Left renal pelvis (tissue), 4 donors: ENCODE measurements at regions not wholly inside any gene's neighbourhood (a gene's known extent, or its start where the extent isn't known, plus 50 kb on each side); places are given as distances from the start of the nearest gene placed in this dataset.

ENCODE experiments used
- DNase-seq, 4 donors: peaks; one replicate each; pipeline ENCODE4 v3.0.0-alpha.2; 2013; ENCODE audit warnings: low read depth in 4 of 4, low spot score in 3 of 4

GRCh38 chr6:41404182-41404845, 68.9 kb downstream of the NCR2 start:
- DNase-seq: no peak

GRCh38 chr6:41405941-41406727, 70.7 kb downstream of the NCR2 start:
- no peak for DNase-seq

- no peak for DNase-seq
These were observed 71.5 kb downstream of the NCR2 start for GRCh38 chr6:41406728-41407489.

- no peak for DNase-seq
These were observed 73.2 kb downstream of the NCR2 start for GRCh38 chr6:41408576-41408975.

GRCh38 chr6:41408982-41409381, 73.6 kb downstream of the NCR2 start:
- no peak for DNase-seq

GRCh38 chr6:41409489-41409888, 74.1 kb downstream of the NCR2 start:
- no peak for DNase-seq

- DNase-seq: no peak
These were observed 76.6 kb downstream of the NCR2 start for GRCh38 chr6:41411961-41412360.

GRCh38 chr6:41413250-41413649, 77.8 kb downstream of the NCR2 start:
- no peak for DNase-seq

GRCh38 chr6:41416501-41416837, 81.1 kb downstream of the NCR2 start:
- no peak for DNase-seq

- DNase-seq: no peak
These were observed 83.3 kb downstream of the NCR2 start for GRCh38 chr6:41418741-41419140.

- DNase-seq: no peak
These were observed 84.0 kb downstream of the NCR2 start for GRCh38 chr6:41419385-41419784.

GRCh38 chr6:41420186-41420585, 84.8 kb downstream of the NCR2 start:
- DNase-seq: no peak

GRCh38 chr6:41422161-41422560, 86.8 kb downstream of the NCR2 start:
- DNase-seq: no peak

GRCh38 chr6:41423002-41423401, 87.6 kb downstream of the NCR2 start:
- DNase-seq: no peak

GRCh38 chr6:41424370-41425058, 89.1 kb downstream of the NCR2 start:
- DNase-seq: peak in 2 of 4 donors; percentile 65 to 74

- no peak for DNase-seq
These were observed 90.1 kb downstream of the NCR2 start for GRCh38 chr6:41425511-41425910.

- no peak for DNase-seq
These were observed 91.0 kb downstream of the NCR2 start for GRCh38 chr6:41426438-41426851.

- DNase-seq: no peak
These were observed 91.7 kb downstream of the NCR2 start for GRCh38 chr6:41426888-41427641.

- no peak for DNase-seq
These were observed 92.4 kb downstream of the NCR2 start for GRCh38 chr6:41427642-41428335.
